OCI-LY1 (cell line): ENCODE measurements at regions not wholly inside any gene's neighbourhood (a gene's known extent, or its start where the extent isn't known, plus 50 kb on each side); places are given as distances from the start of the nearest gene placed in this dataset.

Source experiments
- H2AFZ ChIP-seq: fragments of 200-600 bp; sonication (generic), shearing (Covaris generic); 2 replicates; pipeline ENCODE4 v1.6.0; 2014; ENCODE audit warnings: antibody characterized with exemption, mild to moderate bottlenecking, low read length
- H3F3A ChIP-seq: fragments of 200-600 bp; sonication (generic), shearing (Covaris generic); 2 replicates; pipeline ENCODE4 v1.6.0; 2014; ENCODE audit warnings: mild to moderate bottlenecking, antibody characterized with exemption, low read length, moderate library complexity; ENCODE audit not compliant: insufficient read depth
- H3K27ac ChIP-seq: fragments of 200-600 bp; sonication (generic); 2 replicates; pipeline ENCODE4 v1.5.1; 2014; ENCODE audit warnings: low read length, mixed run types, mild to moderate bottlenecking, low read depth; ENCODE audit not compliant: poor library complexity, severe bottlenecking
- H3K27me3 ChIP-seq: fragments of 200-600 bp; sonication (generic); 2 replicates; pipeline ENCODE4 v1.6.0; 2014; ENCODE audit warnings: antibody characterized with exemption, mild to moderate bottlenecking, low read length, moderate library complexity; ENCODE audit not compliant: insufficient read depth
- H3K36me3 ChIP-seq: fragments of 200-600 bp; sonication (generic); 2 replicates; pipeline ENCODE4 v1.6.1; 2014; ENCODE audit warnings: mild to moderate bottlenecking, antibody characterized with exemption, low read length, moderate library complexity, mixed read lengths; ENCODE audit not compliant: insufficient read depth
- H3K4me1 ChIP-seq: fragments of 200-600 bp; sonication (generic); 2 replicates; pipeline ENCODE4 v1.5.1; 2014; ENCODE audit warnings: mild to moderate bottlenecking, low read length, moderate library complexity; ENCODE audit not compliant: insufficient read depth, severe bottlenecking
- H3K4me2 ChIP-seq: fragments of 200-600 bp; sonication (generic), shearing (Covaris generic); 2 replicates; pipeline ENCODE4 v1.6.1; 2014; ENCODE audit warnings: low read length
- H3K4me3 ChIP-seq: fragments of 200-600 bp; sonication (generic); 2 replicates; pipeline ENCODE4 v1.5.1; 2014; ENCODE audit warnings: low read length, low read depth, mild to moderate bottlenecking, mixed read lengths; ENCODE audit not compliant: poor library complexity, severe bottlenecking
- H3K79me2 ChIP-seq: fragments of 200-600 bp; shearing (Covaris generic); 2 replicates; pipeline ENCODE4 v1.6.1; 2016; ENCODE audit warnings: mixed run types, low read length, mixed read lengths; ENCODE audit not compliant: insufficient read depth
- H3K9ac ChIP-seq: fragments of 200-600 bp; sonication (generic), shearing (Covaris generic); 2 replicates; pipeline ENCODE4 v1.6.1; 2014; ENCODE audit warnings: mild to moderate bottlenecking, low read length, mixed read lengths
- H3K9me2 ChIP-seq: fragments of 200-600 bp; sonication (generic), shearing (Covaris generic); 2 replicates; pipeline ENCODE4 v1.6.1; 2014; ENCODE audit warnings: low read depth, mild to moderate bottlenecking, low read length, mixed read lengths
- H3K9me3 ChIP-seq: fragments of 200-600 bp; shearing (Covaris generic); 2 replicates; pipeline ENCODE4 v1.6.1; 2014; ENCODE audit warnings: low read length, mixed read lengths
- H4K20me1 ChIP-seq: fragments of 200-600 bp; sonication (generic), shearing (Covaris generic); 2 replicates; pipeline ENCODE4 v1.6.0; 2016; ENCODE audit warnings: mild to moderate bottlenecking, low read length; ENCODE audit not compliant: insufficient read depth
- CTCF ChIP-seq: fragments of 200-600 bp; sonication (generic), shearing (Covaris generic); IDR thresholded peaks from 2 replicates; pipeline ENCODE4 v1.5.1; 2017; ENCODE audit warnings: mild to moderate bottlenecking, antibody characterized with exemption, low read length, moderate library complexity, mixed read lengths
- EZH2 ChIP-seq: fragments of 200-600 bp; sonication (generic), shearing (Covaris generic); IDR thresholded peaks from 2 replicates; pipeline ENCODE4 v1.8.0; 2017; ENCODE audit warnings: borderline replicate concordance, mixed run types, mild to moderate bottlenecking, antibody characterized with exemption, low read length, moderate library complexity, mixed read lengths

DNA sequence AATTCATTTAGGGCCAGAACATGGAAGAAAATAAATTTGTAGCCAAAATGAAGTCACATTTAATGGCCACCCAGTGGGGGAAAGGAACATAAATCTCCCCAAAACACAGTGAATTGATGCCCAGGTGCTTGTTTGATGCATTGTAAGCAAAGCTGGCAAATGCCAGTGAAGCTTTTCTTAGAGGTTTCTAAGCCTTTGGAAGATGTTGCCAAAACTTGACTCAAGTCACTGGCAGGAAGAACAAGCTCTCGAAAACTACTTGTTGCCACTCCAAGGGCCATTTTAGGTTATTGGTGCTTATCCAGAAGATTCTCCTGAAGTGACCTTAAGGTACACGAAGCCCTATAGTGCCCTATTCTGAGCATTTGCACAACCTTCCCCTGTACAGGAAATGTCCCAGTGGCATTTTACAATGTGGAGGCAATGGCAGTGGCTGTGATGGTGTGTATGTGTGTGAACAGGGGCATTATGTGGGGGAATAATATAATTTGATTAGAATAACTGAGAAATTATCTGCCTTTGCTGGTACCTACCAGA is 89.5 kb upstream of the NOVA1 start:
- H4K20me1 ChIP-seq, result no peaks in the 10 kb centered on the region
- no peaks in the 10 kb centered on the region for H3K79me2 ChIP-seq
- H3F3A ChIP-seq, result no peaks in the 10 kb centered on the region
- H3K9ac ChIP-seq, result no peak overlapping the region
- H3K27ac ChIP-seq, result no peak overlapping the region
- H2AFZ ChIP-seq, result no peak overlapping the region
- H3K4me3 ChIP-seq, result no peak overlapping the region
- no peak overlapping the region for H3K4me2 ChIP-seq
- no peaks in the 10 kb centered on the region for H3K9me2 ChIP-seq
- TF ChIP-seq EZH2 (no peak), CTCF (no peak)
- H3K4me1 ChIP-seq, result no peaks in the 10 kb centered on the region
- no peaks in the 10 kb centered on the region for H3K36me3 ChIP-seq
- no peaks in the 10 kb centered on the region for H3K27me3 ChIP-seq
- no peaks in the 10 kb centered on the region for H3K9me3 ChIP-seq

GRCh38 chr14:26694521-26694920 is 96.7 kb upstream of the NOVA1 start:
- TF ChIP-seq CTCF (no peak), EZH2 (no peak)
- no peaks in the 10 kb centered on the region for H3K36me3 ChIP-seq
- no peaks in the 10 kb centered on the region for H4K20me1 ChIP-seq
- no peaks in the 10 kb centered on the region for H3K9me3 ChIP-seq
- H3K4me2 ChIP-seq, result no peak overlapping the region
- H3K9ac ChIP-seq, result no peak overlapping the region
- no peaks in the 10 kb centered on the region for H3K27me3 ChIP-seq
- H3K4me1 ChIP-seq, result no peaks in the 10 kb centered on the region
- no peak overlapping the region for H3K27ac ChIP-seq
- no peaks in the 10 kb centered on the region for H3K79me2 ChIP-seq
- no peak overlapping the region for H2AFZ ChIP-seq
- H3K9me2 ChIP-seq, result no peaks in the 10 kb centered on the region
- no peaks in the 10 kb centered on the region for H3F3A ChIP-seq
- H3K4me3 ChIP-seq, result no peak overlapping the region

DNA sequence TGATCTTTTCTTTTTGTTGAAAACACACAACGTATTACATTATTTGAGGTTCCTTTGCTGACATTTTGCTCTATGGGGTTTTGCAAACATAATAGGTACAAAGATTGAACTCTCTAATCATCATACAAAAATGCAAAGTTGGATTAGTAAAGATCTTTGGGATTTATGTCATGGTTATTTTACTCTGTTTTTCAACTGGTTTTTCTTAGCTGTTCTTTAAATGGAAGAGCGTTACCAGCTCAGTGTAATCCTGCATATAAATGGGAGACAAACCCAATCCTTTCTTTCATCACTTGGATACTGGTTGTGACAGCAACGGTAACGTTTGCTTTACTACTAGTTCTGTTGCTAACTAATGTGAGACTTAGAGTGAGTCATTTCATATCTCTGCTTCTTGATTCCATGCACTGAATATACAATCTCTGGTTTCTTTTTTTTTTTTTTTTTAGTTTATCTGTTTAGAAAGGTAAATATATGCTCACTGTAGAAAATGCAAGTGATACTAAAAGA is 104.9 kb upstream of the NOVA1 start:
- Histone ChIP-seq H3K4me1 (no peaks in the 10 kb centered on the region), H4K20me1 (no peaks in the 10 kb centered on the region), H3K27me3 (no peaks in the 10 kb centered on the region), H3K79me2 (no peaks in the 10 kb centered on the region), H3F3A (no peaks in the 10 kb centered on the region), H3K9ac (no peak overlapping the region), H3K4me2 (no peak overlapping the region), H3K27ac (no peak overlapping the region), H2AFZ (no peak overlapping the region), H3K4me3 (no peak overlapping the region), H3K9me3 (no peaks in the 10 kb centered on the region), H3K36me3 (no peaks in the 10 kb centered on the region), H3K9me2 (no peaks in the 10 kb centered on the region)
- TF ChIP-seq CTCF (no peak), EZH2 (no peak)
